Heart left ventricle (tissue), 16 donors: ENCODE measurements at regions not wholly inside any gene's neighbourhood (a gene's known extent, or its start where the extent isn't known, plus 50 kb on each side); places are given as distances from the start of the nearest gene placed in this dataset.

Experiments used
- ATAC-seq, 4 donors: fragments of 200-7000 bp; cut with Tn5 transposase; one replicate each; pipeline ENCODE4 v1.9.1; 2020 to 2022; ENCODE audit warnings: moderate library complexity in 4 of 4, mild to moderate bottlenecking in 3 of 4, moderate number of reproducible peaks in 1 of 4
- DNase-seq, 5 donors: peaks; one replicate each; pipeline ENCODE4 v3.0.0-alpha.2; 2020
- H3K27ac ChIP-seq, 12 donors: fragments of 200-600 bp; sonication (generic) in 4 of 12; one replicate each; pipeline versions ENCODE4 v1.5.0 to v1.8.0; 2016 to 2022; ENCODE audit warnings: mild to moderate bottlenecking in 2 of 12
- H3K27me3 ChIP-seq, 9 donors: fragments of 200-600 bp; sonication (generic) in 2 of 9; one replicate each; pipeline versions ENCODE4 v1.5.1 to v1.8.0; 2016 to 2022; ENCODE audit warnings: mild to moderate bottlenecking in 3 of 9
- H3K36me3 ChIP-seq, 9 donors: fragments of 200-600 bp; sonication (generic) in 2 of 9; one replicate each; pipeline versions ENCODE4 v1.5.0 to v1.8.0; 2018 to 2022; ENCODE audit warnings: mild to moderate bottlenecking in 2 of 9
- H3K4me1 ChIP-seq, 12 donors: fragments of 200-600 bp; sonication (generic) in 4 of 12; one replicate each; pipeline versions ENCODE4 v1.5.0 to v1.8.0; 2016 to 2022; ENCODE audit warnings: mild to moderate bottlenecking in 3 of 12
- H3K4me3 ChIP-seq, 12 donors: fragments of 200-600 bp; sonication (generic) in 4 of 12; one replicate each; pipeline versions ENCODE4 v1.5.0 to v1.8.0; 2017 to 2022; ENCODE audit warnings: mild to moderate bottlenecking in 9 of 12, moderate library complexity in 4 of 12
- H3K9me3 ChIP-seq, 12 donors: fragments of 200-600 bp; sonication (generic) in 4 of 12; one replicate each; pipeline versions ENCODE4 v1.5.0 to v1.8.0; 2016 to 2022; ENCODE audit warnings: mild to moderate bottlenecking in 1 of 12
- CTCF ChIP-seq, 12 donors: fragments of 200-600 bp; sonication (generic) in 4 of 12; IDR thresholded peaks; one replicate each; pipeline versions ENCODE4 v1.5.0 to v1.8.0; 2018 to 2022; ENCODE audit warnings: antibody characterized with exemption in 12 of 12, mild to moderate bottlenecking in 5 of 12
- POLR2A ChIP-seq, 2 donors: fragments of 450-650 bp; IDR thresholded peaks; one replicate each; pipeline ENCODE4 v1.6.1; 2017; ENCODE audit warnings: antibody characterized with exemption in 2 of 2, mild to moderate bottlenecking in 2 of 2, moderate library complexity in 2 of 2
- WGBS, 4 donors: extraction: QIAGEN DNeasy Blood & Tissue Kit in 2 of 4; methylation state at CpG; one replicate each; pipeline versions ENCODE4 v1.1.5 to v1.1.7; 2013 to 2018; 5-methylcytosine and 5-hydroxymethylcytosine counted together
- intact Hi-C, 10 donors: fragments of 100-400 bp; cut with DNase I; formaldehyde crosslinking; loops; one replicate each; pipeline versions ENCODE4 v1.11.1 to v1.14.2; 2022
- donor health status: ischemic (EF 13 %, LVEDD 7.1; RV severe dilation, severe dysfunction).
- donor health status: healthy with polysubstance abuse.
- donor health status: DM: no; HTN: yes; CAD: no.
- donor health status: DM: no; HTN: no; CAD: no.
- donor health status: ischemic (EF 25% LVEDD 6.9; RV normal size, moderate dysfunction).
- donor health status: ischemic (EF 25% LVEDD 5.7; RV mildly dilated, moderate dysfunction).
- donor health status: healthy.
- donor health status: DM: yes; HTN: yes; CAD: no.
- donor health status: ischemic (EF 35%, LVEDD 5.7; RV mildly dilated, moderate dysfunction).
- donor health status: nonischemic (EF 11% LVEDD 7.7; RV severe dilation, severe dysfunction).
- donor health status: DM: yes; HTN: yes; CAD: no.
- donor health status: PGD.
- donor health status: ischemic (EF 29% LVEDD 5.4; RV normal size, mild dysfunction).
- donor health status: nonischemic (EF 23%, LVEDD 6.1; RV moderate dilation, normal function).

DNA sequence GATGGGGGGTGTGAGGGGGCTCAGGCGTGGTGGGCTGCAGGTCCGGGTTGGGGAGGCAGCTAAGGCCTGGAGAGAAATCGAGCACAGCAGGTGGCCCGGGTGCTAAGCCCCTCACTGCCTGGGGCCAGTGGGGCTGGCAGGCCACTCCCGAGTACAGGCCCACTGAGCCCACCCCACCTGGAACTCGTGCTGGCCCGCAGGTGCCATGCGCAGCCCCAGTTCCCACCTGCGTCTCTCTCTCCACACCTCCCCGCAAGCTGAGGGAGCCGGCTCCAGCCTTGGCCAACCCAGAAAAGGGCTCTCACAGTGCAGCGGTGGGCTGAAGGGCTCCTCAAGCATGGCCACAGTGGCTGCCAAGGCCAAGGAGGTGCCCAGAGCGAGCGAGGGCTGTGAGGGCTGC, 1047.1 kb upstream of the ADGRL4 start:
- H3K27me3 ChIP-seq = no peaks in the 10 kb centered on the region
- peaks cover 0 to 7% (median 0%) of the 10 kb centered on the region in 12 donors for H3K9me3 ChIP-seq
- no peak for ATAC-seq
- intact Hi-C loops = no loop called here
- TF ChIP-seq POLR2A (IDR thresholded peaks at IDR 0.05) = no peak
- TF ChIP-seq CTCF (IDR thresholded peaks at IDR 0.05) = no peak
- 92 to 98% (median 95%) methylated on average over 12 to 14 of the region's 14 CpGs for WGBS, 4 donors
- no peaks in the 10 kb centered on the region for H3K4me1 ChIP-seq
- H3K4me3 ChIP-seq = no peak overlapping the region
- no peak for DNase-seq
- H3K36me3 ChIP-seq = no peaks in the 10 kb centered on the region
- H3K27ac ChIP-seq = no peak overlapping the region

GRCh38 chr1:80050523-80050922, 1044.0 kb upstream of the ADGRL4 start:
- no peak for ATAC-seq
- H3K27ac ChIP-seq = no peak overlapping the region
- TF ChIP-seq POLR2A (IDR thresholded peaks at IDR 0.05) (no peak), CTCF (IDR thresholded peaks at IDR 0.05) (no peak)
- DNase-seq = no peak
- intact Hi-C loops = no loop called here
- WGBS, 4 donors = 94 to 96% (median 95%) methylated on average over 14 of the region's 14 CpGs
- H3K4me3 ChIP-seq = no peak overlapping the region
- H3K4me1 ChIP-seq = no peaks in the 10 kb centered on the region
- no peaks in the 10 kb centered on the region for H3K27me3 ChIP-seq
- no peaks in the 10 kb centered on the region for H3K36me3 ChIP-seq
- peaks cover 0 to 7% (median 0%) of the 10 kb centered on the region in 12 donors for H3K9me3 ChIP-seq

GRCh38 chr1:80050085-80050484, 1043.6 kb upstream of the ADGRL4 start:
- WGBS, 4 donors = 95 to 97% (median 96%) methylated on average over 15 of the region's 15 CpGs
- H3K36me3 ChIP-seq = no peaks in the 10 kb centered on the region
- H3K9me3 ChIP-seq = peaks cover 0 to 7% (median 0%) of the 10 kb centered on the region in 12 donors
- no peak for DNase-seq
- no peaks in the 10 kb centered on the region for H3K4me1 ChIP-seq
- H3K4me3 ChIP-seq = no peak overlapping the region
- H3K27me3 ChIP-seq = no peaks in the 10 kb centered on the region
- ATAC-seq = no peak
- TF ChIP-seq POLR2A (IDR thresholded peaks at IDR 0.05) = no peak
- TF ChIP-seq CTCF (IDR thresholded peaks at IDR 0.05) = no peak
- no peak overlapping the region for H3K27ac ChIP-seq
- intact Hi-C loops = no loop called here

DNA sequence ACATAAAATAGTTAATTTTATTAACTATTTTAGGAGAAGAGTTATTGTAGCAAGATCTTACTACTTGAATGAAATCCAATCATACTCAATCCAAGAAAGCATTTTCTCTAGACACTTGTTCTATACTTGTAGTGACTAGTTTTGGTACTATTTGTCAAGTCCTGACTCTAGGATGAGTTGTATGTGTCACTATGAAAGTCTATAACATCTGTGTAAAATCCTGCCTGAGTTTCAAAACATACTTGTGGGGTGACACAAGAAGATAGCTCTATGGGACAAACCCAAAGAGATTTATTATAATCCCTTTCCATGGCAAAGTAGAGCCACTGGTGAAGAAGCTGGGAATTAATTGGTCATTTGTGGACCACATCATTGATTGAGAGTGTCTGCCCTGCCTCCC, 1042.2 kb upstream of the ADGRL4 start:
- Histone ChIP-seq H3K36me3 (no peaks in the 10 kb centered on the region), H3K4me3 (no peak overlapping the region), H3K4me1 (no peaks in the 10 kb centered on the region), H3K27me3 (no peaks in the 10 kb centered on the region), H3K9me3 (peaks cover 0 to 7% (median 0%) of the 10 kb centered on the region in 12 donors), H3K27ac (no peak overlapping the region)
- TF ChIP-seq POLR2A (IDR thresholded peaks at IDR 0.05) (no peak), CTCF (IDR thresholded peaks at IDR 0.05) (no peak)
- ATAC-seq (no peak), DNase-seq (no peak)
- intact Hi-C loops = no loop called here
